Vagina (tissue), 2 donors: ENCODE measurements at regions not wholly inside any gene's neighbourhood (a gene's known extent, or its start where the extent isn't known, plus 50 kb on each side); places are given as distances from the start of the nearest gene placed in this dataset.
A peak's percentile ranks its signal among the peaks of the same experiment; 100 is the strongest.

Experiments used
- DNase-seq, 2 donors: peaks; one replicate each; pipeline ENCODE4 v3.0.0-alpha.2; 2017; ENCODE audit errors: extremely low spot score in 2 of 2
- H3K27ac ChIP-seq: fragments of 200-600 bp; sonication (generic); one replicate; pipeline ENCODE4 v1.5.1; 2019
- H3K27me3 ChIP-seq: fragments of 200-600 bp; sonication (generic); one replicate; pipeline ENCODE4 v1.5.1; 2019
- H3K36me3 ChIP-seq, 2 donors: fragments of 200-600 bp; sonication (generic); one replicate each; pipeline ENCODE4 v1.5.1; 2017 to 2019
- H3K4me1 ChIP-seq: fragments of 200-600 bp; sonication (generic); one replicate; pipeline ENCODE4 v1.5.1; 2019
- H3K4me3 ChIP-seq, 2 donors: fragments of 200-600 bp; sonication (generic); 1 replicate in 1 of 2; 2 replicates in 1 of 2; pipeline ENCODE4 v1.5.1; 2016 to 2019
- H3K9me3 ChIP-seq: fragments of 200-600 bp; sonication (generic); one replicate; pipeline ENCODE4 v1.5.1; 2019
- CTCF ChIP-seq, 3 experiments: fragments of 450-650 bp in 2 of 3; fragments of 200-600 bp in 1 of 3; sonication (generic) in 1 of 3; IDR thresholded peaks; one replicate each; pipeline ENCODE4 v1.5.1; 2017 to 2019; ENCODE audit warnings: antibody characterized with exemption in 3 of 3, mild to moderate bottlenecking in 2 of 3, moderate library complexity in 2 of 3
- POLR2A ChIP-seq, 2 donors: fragments of 450-650 bp; IDR thresholded peaks; one replicate each; pipeline ENCODE4 v1.6.1; 2017; ENCODE audit warnings: antibody characterized with exemption in 2 of 2, mild to moderate bottlenecking in 2 of 2, moderate library complexity in 2 of 2
- POLR2AphosphoS5 ChIP-seq, 2 donors: sonication (generic); formaldehyde crosslinking; IDR thresholded peaks; one replicate each; pipeline ENCODE4 v1.9.0; 2017; ENCODE audit warnings: antibody characterized with exemption in 2 of 2, mild to moderate bottlenecking in 2 of 2, low read depth in 1 of 2; ENCODE audit not compliant: insufficient read depth in 1 of 2
- intact Hi-C: fragments of 100-400 bp; cut with DNase I; formaldehyde crosslinking; loops from one replicate; pipeline ENCODE4 v1.15.1; 2023

- DNase-seq = peak in 1 of 2 donors; percentile 44
- TF ChIP-seq POLR2AphosphoS5 (IDR thresholded peaks at IDR 0.05; ENCODE audit: insufficient read depth in 1 of 2, low read depth in 1 of 2) = no peak
- TF ChIP-seq POLR2A (IDR thresholded peaks at IDR 0.05) = no peak
- no peak for TF ChIP-seq CTCF (IDR thresholded peaks at IDR 0.05)
- H3K27me3 ChIP-seq = no peaks in the 10 kb centered on the region
- no peaks in the 10 kb centered on the region for H3K36me3 ChIP-seq
- no peak overlapping the region for H3K4me3 ChIP-seq
- no peak overlapping the region for H3K27ac ChIP-seq
- intact Hi-C loops = no loop called here
- H3K9me3 ChIP-seq = no peaks in the 10 kb centered on the region
- H3K4me1 ChIP-seq = peaks cover 45% of the 10 kb centered on the region
These were observed 124.5 kb downstream of the CXCL12 start for GRCh38 chr10:44260286-44260928.

GRCh38 chr10:44259090-44259874 is 125.6 kb downstream of the CXCL12 start:
- peak in 1 of 2 donors; percentile 72 for DNase-seq
- H3K9me3 ChIP-seq = no peaks in the 10 kb centered on the region
- no peak overlapping the region for H3K4me3 ChIP-seq
- no peak overlapping the region for H3K27ac ChIP-seq
- peaks cover 41% of the 10 kb centered on the region for H3K4me1 ChIP-seq
- no peaks in the 10 kb centered on the region for H3K27me3 ChIP-seq
- TF ChIP-seq CTCF (IDR thresholded peaks at IDR 0.05) (no peak), POLR2AphosphoS5 (IDR thresholded peaks at IDR 0.05; ENCODE audit: insufficient read depth in 1 of 2, low read depth in 1 of 2) (no peak), POLR2A (IDR thresholded peaks at IDR 0.05) (no peak)
- H3K36me3 ChIP-seq = no peaks in the 10 kb centered on the region
- intact Hi-C loops = no loop called here

GRCh38 chr10:44258460-44259089 is 126.3 kb downstream of the CXCL12 start:
- no peaks in the 10 kb centered on the region for H3K27me3 ChIP-seq
- peaks cover 41% of the 10 kb centered on the region for H3K4me1 ChIP-seq
- H3K27ac ChIP-seq = no peak overlapping the region
- no peak for TF ChIP-seq POLR2AphosphoS5 (IDR thresholded peaks at IDR 0.05; ENCODE audit: insufficient read depth in 1 of 2, low read depth in 1 of 2)
- no peak for TF ChIP-seq CTCF (IDR thresholded peaks at IDR 0.05)
- TF ChIP-seq POLR2A (IDR thresholded peaks at IDR 0.05) = no peak
- no peaks in the 10 kb centered on the region for H3K36me3 ChIP-seq
- intact Hi-C loops = no loop called here
- H3K9me3 ChIP-seq = no peaks in the 10 kb centered on the region
- no peak overlapping the region for H3K4me3 ChIP-seq
- DNase-seq = no peak

- Histone ChIP-seq H3K4me1 (peaks cover 38% of the 10 kb centered on the region), H3K36me3 (no peaks in the 10 kb centered on the region), H3K27me3 (no peaks in the 10 kb centered on the region), H3K27ac (no peak overlapping the region), H3K9me3 (no peaks in the 10 kb centered on the region), H3K4me3 (no peak overlapping the region)
- DNase-seq = peak; percentile 61 to 79
- TF ChIP-seq CTCF (IDR thresholded peaks at IDR 0.05) = no peak
- TF ChIP-seq POLR2A (IDR thresholded peaks at IDR 0.05) = no peak
- TF ChIP-seq POLR2AphosphoS5 (IDR thresholded peaks at IDR 0.05; ENCODE audit: insufficient read depth in 1 of 2, low read depth in 1 of 2) = no peak
- intact Hi-C loops = no loop called here
These were observed 126.9 kb downstream of the CXCL12 start for GRCh38 chr10:44258019-44258418.
